Cardiac muscle cell (in vitro differentiated cells and primary cell): ENCODE measurements at regions not wholly inside any gene's neighbourhood (a gene's known extent, or its start where the extent isn't known, plus 50 kb on each side); places are given as distances from the start of the nearest gene placed in this dataset.
A peak's percentile ranks its signal among the peaks of the same experiment; 100 is the strongest.

ENCODE experiments used
- DNase-seq, 2 donors: peaks; one replicate each; pipeline versions ENCODE4 v3.0.0 to v3.0.0-alpha.2; 2010 to 2017; ENCODE audit warnings: low read depth in 1 of 2, low spot score in 1 of 2
- H3K27ac ChIP-seq: fragments of 200-600 bp; sonication (generic); 2 replicates; pipeline ENCODE4 v1.5.1; 2016
- H3K27me3 ChIP-seq: fragments of 200-600 bp; sonication (generic); 2 replicates; pipeline ENCODE4 v1.6.0; 2016; ENCODE audit warnings: control low read depth
- H3K36me3 ChIP-seq: fragments of 200-600 bp; sonication (generic); 2 replicates; pipeline ENCODE4 v1.5.1; 2016; ENCODE audit warnings: control low read depth
- H3K4me1 ChIP-seq: fragments of 200-600 bp; sonication (generic); 2 replicates; pipeline ENCODE4 v1.8.1; 2017; ENCODE audit warnings: low read depth, mild to moderate bottlenecking, mixed run types
- H3K4me3 ChIP-seq: fragments of 200-600 bp; sonication (generic); 2 replicates; pipeline ENCODE4 v1.5.1; 2016; ENCODE audit warnings: mild to moderate bottlenecking
- H3K9me3 ChIP-seq: fragments of 200-600 bp; sonication (generic); 2 replicates; pipeline ENCODE4 v1.5.1; 2017; ENCODE audit warnings: low read depth, mild to moderate bottlenecking, control low read depth
- CTCF ChIP-seq: IDR thresholded peaks from 2 replicates; pipeline ENCODE4 v1.5.1; 2012; ENCODE audit warnings: low read depth, mild to moderate bottlenecking, low read length

GRCh38 chr4:155552180-155552579, 114.5 kb upstream of the GUCY1A1 start:
- Histone ChIP-seq H3K27ac (no peak overlapping the region), H3K4me1 (no peaks in the 10 kb centered on the region), H3K36me3 (no peaks in the 10 kb centered on the region), H3K4me3 (no peak overlapping the region), H3K27me3 (no peaks in the 10 kb centered on the region), H3K9me3 (no peaks in the 10 kb centered on the region)
- no peak for TF ChIP-seq CTCF
- DNase-seq, result no peak

GRCh38 chr4:155548173-155548572, 118.5 kb upstream of the GUCY1A1 start:
- no peaks in the 10 kb centered on the region for H3K36me3 ChIP-seq
- no peaks in the 10 kb centered on the region for H3K9me3 ChIP-seq
- no peak overlapping the region for H3K4me3 ChIP-seq
- no peaks in the 10 kb centered on the region for H3K27me3 ChIP-seq
- DNase-seq, result no peak
- no peak overlapping the region for H3K27ac ChIP-seq
- no peak for TF ChIP-seq CTCF
- no peaks in the 10 kb centered on the region for H3K4me1 ChIP-seq

DNA sequence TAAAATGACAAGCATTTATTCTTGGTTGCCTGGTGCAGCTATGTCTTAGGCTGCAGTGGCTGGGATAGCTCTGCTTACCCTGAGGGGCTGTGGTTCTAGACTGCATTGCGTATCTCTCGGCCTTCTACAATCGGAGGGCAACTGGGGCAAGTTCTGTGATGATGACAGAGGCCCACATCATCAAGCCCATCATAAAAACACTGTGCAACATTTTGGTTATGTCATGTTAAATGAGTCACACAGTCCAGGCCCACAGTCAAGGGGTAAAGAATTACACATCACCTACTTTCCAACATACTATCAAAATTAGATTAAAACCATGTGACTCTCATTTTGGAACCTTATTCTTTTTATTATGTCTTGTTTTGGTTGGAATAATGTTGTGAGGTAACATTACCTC, 120.2 kb upstream of the GUCY1A1 start:
- Histone ChIP-seq H3K4me1 (no peaks in the 10 kb centered on the region), H3K4me3 (no peak overlapping the region), H3K27ac (no peak overlapping the region), H3K36me3 (no peaks in the 10 kb centered on the region), H3K9me3 (no peaks in the 10 kb centered on the region), H3K27me3 (no peaks in the 10 kb centered on the region)
- no peak for TF ChIP-seq CTCF
- no peak for DNase-seq

GRCh38 chr4:155545456-155545855, 121.2 kb upstream of the GUCY1A1 start:
- H3K4me3 ChIP-seq, result no peak overlapping the region
- no peak for TF ChIP-seq CTCF
- H3K9me3 ChIP-seq, result no peaks in the 10 kb centered on the region
- no peaks in the 10 kb centered on the region for H3K27me3 ChIP-seq
- no peak for DNase-seq
- H3K27ac ChIP-seq, result no peak overlapping the region
- H3K4me1 ChIP-seq, result no peaks in the 10 kb centered on the region
- H3K36me3 ChIP-seq, result no peaks in the 10 kb centered on the region

GRCh38 chr4:155544547-155544946, 122.1 kb upstream of the GUCY1A1 start:
- no peaks in the 10 kb centered on the region for H3K36me3 ChIP-seq
- H3K4me3 ChIP-seq, result no peak overlapping the region
- no peak overlapping the region for H3K27ac ChIP-seq
- H3K9me3 ChIP-seq, result no peaks in the 10 kb centered on the region
- no peaks in the 10 kb centered on the region for H3K4me1 ChIP-seq
- no peak for TF ChIP-seq CTCF
- H3K27me3 ChIP-seq, result no peaks in the 10 kb centered on the region
- DNase-seq, result no peak

DNA sequence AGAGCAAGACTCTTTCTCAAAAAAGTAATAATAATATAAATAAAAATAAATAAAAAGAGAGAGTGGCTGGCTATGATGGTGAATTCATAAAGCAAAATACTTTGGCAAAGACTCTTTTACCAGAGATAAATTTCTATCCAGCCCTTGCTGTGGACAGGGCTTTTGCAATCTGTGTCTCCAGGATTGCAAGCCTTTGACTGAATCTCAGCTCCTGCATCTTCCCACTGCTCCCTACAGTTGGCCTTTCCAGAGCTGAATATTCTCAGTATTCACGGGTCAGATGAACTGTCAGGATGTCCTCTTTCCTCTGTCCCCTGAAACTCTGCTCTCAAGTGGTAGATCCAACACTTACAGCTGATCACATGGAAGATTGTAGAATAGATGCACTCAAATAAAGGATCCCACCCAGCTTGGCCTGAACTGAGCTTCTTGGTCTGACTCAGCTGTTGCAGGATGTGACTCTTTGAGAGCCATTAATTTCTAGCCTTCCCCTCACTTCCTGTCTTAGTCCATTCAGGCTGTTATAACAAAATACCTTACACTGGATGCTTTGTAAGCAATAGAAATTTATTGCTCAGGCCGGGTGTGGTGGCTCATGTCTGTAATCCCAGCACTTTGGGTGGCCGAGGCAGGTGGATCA, 123.4 kb upstream of the GUCY1A1 start:
- peak in 1 of 2 donors; percentile 48 for DNase-seq
- no peak overlapping the region for H3K27ac ChIP-seq

More for the DNA sequence above, 123.4 kb upstream of the GUCY1A1 start:
- Histone ChIP-seq H3K27me3 (no peaks in the 10 kb centered on the region), H3K9me3 (no peaks in the 10 kb centered on the region), H3K36me3 (no peaks in the 10 kb centered on the region), H3K4me1 (no peaks in the 10 kb centered on the region), H3K4me3 (no peak overlapping the region)
- TF ChIP-seq CTCF, result no peak
